GM18520 (cell line): ENCODE measurements at regions not wholly inside any gene's neighbourhood (a gene's known extent, or its start where the extent isn't known, plus 50 kb on each side); places are given as distances from the start of the nearest gene placed in this dataset.

Experiments used
- ATAC-seq: cut with Tn5 transposase; IDR thresholded peaks from one replicate; pipeline ENCODE4 v1.9.1; 2021; ENCODE audit not compliant: unreplicated experiment

DNA sequence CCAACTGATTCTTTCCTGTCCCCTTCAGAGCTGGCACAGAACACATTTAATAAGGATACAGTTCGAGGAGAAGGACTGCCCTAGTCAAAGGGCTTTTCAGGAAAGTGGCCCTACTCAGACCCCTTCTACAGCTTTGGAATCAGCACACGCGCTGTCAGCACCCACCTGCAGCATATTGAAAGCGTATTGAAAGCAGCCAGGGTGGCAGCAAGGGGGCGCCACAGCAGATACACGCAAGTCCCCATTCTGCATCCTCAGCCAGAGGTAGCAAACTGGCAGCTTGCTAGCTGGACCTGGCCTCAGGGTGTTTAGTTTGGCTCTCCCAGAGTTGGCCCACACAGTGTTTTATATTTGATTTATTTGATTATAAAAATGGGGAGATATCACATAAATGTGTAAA, 101.0 kb upstream of the NT5C1B start:
- ATAC-seq: no peak

DNA sequence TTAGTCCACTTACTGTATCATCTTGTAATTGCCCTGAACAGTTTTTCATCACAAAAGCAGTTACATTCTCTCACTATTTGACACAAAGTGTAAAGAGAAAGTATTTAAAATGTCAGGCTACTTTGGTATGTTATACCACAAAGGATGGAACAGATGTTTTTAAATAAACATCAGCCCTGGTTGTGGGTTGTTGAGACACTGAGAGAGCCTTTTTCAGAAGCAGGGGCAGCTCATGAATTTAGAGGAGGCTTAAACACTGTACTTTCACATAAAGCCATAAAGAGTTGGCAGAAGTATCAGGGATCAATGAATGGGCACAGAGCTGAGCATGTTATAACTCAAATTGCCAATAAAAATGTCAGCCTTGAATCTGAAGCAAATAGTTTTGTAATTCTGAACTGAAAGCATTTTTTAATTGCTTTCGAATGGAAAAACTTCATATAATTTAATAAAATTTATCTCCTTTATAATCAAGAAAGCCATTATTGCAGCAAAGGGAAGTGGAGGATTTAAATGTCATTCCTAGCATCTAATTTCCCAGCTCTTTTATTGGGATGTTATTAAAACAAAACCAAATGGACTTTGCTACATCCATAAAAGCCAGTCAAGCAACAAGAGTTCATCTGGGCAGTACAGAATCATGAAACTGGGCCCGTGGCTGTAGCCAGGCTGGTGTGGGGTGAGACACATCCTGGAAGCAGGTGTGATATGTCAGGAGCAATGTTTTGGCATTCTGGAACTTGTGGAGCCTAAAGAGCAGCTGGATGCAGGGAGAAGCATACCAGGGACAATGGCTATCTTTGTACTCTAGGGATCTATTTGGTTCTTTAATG, 95.1 kb upstream of the NT5C1B start:
- no peak for ATAC-seq

DNA sequence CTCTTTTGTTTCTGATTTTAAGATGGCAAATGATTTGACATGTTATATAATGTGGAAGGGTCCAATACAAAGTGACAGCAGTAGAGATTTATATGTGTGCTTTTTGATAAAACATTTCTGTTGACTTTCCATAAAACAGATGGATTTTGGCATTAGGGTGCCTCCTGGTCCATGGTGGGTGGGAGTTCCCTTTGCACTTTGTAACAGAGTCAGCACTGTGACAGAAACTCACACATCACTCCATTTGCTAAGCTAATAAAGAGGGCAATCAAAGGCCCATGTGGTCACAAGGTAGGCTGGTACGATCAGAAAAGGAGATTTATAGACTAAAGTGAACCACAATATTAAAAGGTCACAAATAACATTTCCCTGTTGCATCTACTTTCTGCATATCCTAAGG, 93.3 kb upstream of the NT5C1B start:
- no peak for ATAC-seq

DNA sequence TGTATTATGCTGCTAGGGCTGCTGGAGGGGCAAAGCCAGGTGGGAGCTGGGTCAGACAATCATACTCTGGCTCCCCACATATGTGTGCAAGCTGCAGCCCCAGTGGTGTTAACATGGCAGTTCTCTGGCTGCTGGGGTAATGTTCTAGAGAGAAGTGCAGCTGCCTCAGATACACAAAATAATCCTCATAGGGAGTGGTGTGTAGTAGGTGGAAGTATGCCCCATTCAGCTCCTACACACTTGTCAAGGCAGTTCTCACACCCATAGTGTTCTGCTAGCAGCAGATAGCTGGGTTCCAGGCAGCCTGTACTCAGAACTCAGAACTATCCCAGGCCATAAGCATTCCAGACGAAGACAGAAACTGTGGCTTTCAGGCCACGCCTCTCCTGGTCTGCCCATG, 87.9 kb upstream of the NT5C1B start:
- ATAC-seq: no peak

DNA sequence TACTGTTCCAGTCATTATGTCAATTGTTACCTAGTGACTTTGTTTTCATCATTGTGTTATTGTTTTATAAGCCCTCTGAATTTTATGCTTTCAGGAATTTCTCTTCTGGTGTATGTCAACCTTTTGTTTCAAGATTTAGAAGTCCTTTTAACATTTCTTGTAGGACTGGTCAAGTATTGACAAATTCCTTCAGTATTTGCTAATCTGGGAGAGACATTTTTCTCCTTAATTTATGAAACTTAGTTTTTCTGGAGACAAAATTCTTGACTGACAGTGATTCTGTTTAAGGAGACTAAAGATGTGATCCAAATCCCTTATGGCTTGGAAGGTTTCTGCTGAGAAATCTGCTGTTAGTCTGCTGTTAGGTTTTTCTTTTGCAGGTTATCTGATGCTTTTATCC, 84.9 kb upstream of the NT5C1B start:
- ATAC-seq: no peak

DNA sequence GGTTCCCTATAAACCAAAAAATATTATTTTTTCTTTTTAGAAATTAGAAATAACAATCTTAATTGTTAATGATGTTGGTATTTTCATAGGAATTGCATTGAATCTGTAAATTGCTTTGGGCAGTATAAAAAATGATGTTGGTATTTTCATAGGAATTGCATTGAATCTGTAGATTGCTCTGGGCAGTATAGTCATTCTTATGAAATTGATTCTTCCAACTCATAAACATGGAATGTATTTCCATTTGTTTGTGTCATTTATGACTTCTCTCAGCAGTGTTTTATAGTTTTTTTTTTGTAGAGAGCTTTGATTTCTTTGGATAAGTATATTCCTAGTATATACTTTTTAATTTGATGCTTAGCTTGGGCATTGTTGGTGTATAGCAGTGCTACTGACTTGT, 82.0 kb upstream of the NT5C1B start:
- ATAC-seq: no peak

DNA sequence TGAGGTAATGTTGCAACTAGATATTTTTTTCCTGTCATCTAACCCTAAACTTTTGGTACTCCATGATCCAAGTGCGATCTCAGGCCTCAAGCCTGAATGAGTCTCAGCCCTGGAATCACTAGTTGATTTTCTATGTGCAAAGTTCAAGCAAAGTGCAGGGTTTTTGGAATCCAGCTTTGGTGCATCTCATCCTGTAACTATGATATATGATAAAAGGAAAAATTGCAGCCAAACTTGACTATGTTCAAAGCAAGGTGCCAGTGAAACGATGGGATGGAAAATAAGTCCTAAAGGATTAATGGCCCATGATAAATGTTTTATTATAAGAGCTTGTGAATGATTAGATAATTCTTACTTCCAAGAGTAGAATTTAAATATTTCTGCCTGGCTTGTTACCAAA, 78.9 kb upstream of the NT5C1B start:
- ATAC-seq: no peak

DNA sequence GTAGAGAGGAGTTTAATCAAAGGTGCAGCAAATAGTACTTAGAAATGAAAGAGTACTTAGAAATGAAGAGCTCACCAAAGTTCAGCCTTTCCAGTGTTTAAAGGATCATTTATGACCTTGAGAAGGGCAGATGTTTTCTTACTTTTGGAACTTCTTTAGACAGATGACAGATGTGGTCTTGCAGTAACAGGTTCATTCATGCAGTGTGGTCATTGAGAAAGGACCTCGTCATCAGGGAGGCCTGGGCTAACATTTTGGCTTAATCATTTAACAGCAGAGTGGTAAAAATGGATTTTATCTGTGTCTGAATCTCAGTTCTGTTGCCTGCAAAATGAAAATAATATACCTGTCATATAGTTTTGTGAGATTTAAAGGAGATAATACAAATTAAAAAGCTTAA, 75.1 kb upstream of the NT5C1B start:
- no peak for ATAC-seq

DNA sequence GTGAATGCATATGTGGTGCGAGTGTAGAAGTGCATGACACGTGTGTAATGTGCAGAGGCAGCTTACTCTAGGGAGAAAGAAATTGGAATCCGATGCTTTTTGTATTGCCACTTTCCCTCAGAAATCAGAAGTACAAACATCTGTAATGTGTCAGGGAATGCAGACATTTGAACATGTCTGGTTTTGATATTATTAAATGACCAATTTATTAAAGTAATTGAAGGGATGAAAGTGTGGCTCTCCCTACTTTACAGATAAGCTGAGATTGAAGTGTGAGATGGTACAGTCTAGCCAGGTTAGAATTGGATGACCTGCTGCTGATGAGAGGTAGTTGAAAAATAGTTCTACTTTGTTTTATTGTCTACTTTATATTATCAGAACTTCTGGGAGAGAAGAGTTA, 74.5 kb upstream of the NT5C1B start:
- no peak for ATAC-seq

DNA sequence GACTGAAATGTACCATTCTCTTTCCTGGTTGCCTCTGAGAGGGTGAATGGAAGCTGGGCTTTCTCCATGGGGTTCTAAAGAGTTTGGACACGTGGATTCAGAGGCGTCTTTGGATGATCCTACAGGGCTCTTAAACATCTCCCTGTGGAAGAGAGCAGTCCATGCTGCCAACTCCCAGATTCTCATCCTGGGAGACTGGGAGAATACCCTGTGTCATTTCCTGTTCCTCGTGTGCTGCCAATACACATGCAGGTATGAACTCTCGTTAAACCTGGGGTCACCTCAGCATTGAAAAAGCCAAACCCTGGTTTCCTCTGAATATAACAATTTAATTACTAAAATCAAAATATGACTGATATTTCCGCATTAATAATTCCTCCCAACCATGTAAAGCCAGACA, 73.3 kb upstream of the NT5C1B start:
- no peak for ATAC-seq

DNA sequence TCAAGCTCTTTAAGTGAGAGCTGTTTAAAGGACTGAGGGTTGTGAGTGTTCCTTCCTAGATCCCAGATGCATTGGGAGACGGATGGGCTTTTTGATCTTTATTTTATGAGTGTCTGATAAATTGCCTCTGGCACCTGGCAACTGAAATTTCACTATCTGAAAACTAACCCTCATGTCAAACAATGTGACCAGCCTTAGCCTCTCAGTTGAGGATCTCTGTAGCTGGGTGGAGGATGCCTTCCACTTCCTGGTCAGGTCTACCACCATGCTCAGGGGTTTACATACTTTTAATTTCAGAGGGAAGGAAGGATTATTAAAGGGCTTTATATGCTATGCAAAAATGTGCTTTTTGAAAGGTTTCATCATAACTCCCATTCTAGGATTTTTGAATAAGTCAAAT, 70.5 kb upstream of the NT5C1B start:
- no peak for ATAC-seq

DNA sequence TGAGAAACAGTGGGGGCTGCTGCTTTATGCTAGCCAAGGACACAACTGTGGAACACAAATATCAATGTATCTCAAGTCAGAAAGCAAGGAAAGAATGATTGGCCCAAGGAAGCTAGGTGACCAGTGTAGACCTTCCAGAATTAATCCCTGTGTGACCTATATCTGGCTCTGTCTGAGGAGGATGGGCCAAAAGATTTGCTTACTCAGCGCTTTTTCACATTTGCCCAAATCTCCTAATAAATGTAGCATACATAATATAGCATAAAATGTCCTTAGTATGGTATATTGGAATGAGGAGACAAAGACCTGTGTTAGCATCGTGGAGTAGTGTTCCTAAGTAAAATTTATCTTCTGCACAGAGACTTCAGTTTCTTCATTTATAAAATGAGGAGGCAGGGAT, 66.7 kb upstream of the NT5C1B start:
- no peak for ATAC-seq

DNA sequence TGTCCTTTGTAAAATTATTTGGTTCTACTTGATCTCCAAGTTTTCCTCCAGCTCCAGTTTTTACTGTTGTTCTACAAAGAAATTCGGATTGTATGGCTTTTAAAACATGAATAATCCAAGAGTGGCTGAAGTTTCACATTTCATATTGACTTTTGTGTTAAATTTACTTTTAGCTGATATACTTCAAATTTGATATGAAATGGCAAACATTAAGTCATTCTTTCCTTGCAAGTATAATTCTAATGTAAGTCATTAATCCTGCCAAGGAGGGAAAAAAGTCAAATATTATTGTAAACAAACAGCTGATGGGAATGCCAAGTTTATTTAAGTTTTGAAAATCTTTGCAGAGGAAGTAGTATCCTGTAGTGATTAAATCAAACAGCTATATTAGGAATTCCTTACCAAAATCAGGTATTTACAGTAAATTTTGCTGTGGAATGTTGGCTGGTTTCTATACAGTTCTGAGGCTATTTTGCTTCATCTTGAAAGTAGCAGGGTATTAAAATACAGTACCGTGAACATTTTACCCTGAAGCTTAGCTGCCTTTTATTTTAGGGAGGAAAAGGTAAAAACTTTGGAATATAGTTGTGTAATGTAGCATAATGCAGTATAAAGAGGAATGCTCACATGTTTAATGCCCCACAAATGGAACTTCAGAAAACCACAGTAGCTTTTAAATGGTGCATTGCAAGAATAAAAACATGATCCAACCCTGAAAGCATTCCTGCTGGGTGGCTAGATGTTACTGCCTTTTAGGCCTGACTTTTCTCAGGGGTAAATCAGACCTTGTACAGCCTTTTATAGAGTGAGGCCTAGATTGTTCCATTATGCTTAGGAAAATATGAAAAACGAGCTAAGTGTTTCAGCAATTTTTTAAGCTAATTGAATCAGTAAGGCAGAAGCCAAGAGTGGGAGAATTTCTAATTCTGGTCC, 62.7 kb upstream of the NT5C1B start:
- no peak for ATAC-seq

DNA sequence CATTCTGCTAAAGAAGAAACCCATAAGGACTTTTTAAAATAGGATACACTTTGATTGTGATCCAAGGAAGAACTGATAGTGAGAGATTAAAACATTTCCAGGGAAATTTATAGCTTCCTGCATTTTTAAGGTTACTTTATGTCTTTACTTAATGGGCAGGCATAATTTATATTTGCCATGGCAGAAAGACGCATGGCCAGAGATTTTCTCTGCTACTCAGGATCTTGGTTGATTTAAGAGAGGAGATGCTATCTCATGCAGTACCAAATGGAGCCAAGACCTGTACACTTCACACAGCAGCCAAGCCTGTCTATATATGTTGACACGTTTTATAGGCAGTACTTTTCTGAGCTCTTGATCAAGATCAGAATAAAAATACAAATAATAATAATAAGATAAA, 60.9 kb upstream of the NT5C1B start:
- ATAC-seq: no peak

DNA sequence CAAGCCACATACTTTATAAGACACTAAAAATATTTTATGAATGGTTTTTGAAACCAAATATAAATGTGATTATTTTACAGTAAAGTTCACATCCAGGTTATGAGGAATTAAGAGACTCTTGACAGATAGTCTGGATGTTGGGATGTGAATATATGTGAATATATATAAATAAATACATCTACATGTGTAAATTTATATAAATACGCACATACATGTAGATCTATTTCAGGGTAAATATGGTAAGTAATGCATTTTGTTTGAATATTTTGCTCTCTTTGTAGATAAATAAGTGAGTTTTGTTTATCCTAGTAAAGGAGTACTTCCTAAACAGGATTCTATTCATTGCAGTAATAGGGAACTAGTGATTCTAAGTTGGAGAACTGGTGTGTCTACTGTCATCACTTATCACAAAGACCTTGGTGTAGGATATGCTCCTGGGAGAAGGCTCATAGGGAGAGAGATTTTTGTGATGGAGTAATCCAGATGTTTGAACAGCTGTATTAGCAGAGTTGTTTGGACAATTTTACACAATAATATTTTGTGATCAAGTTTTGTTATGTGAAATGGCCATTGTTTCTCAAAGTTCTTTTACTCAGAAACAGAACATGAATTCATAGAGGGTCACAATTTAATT, 60.2 kb upstream of the NT5C1B start:
- no peak for ATAC-seq

DNA sequence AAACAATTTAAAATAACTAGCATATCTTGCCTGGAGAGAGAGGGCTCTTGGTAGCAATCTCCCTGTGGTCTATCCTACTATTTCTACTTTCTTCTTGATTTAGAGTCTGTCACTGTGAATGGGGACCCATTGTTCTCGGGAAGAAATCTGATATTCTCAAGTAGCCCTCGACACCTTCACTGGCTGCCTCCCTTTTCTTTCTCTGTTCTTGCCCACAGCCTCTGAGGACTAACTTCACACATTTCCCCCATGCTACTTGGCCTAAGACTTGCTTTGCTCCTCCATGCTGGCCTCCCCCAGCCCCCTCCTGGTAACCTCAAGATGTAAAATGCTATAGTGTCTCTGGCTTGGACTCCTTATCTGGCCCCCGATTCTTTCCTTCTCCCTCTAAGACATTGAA, 58.8 kb upstream of the NT5C1B start:
- no peak for ATAC-seq

DNA sequence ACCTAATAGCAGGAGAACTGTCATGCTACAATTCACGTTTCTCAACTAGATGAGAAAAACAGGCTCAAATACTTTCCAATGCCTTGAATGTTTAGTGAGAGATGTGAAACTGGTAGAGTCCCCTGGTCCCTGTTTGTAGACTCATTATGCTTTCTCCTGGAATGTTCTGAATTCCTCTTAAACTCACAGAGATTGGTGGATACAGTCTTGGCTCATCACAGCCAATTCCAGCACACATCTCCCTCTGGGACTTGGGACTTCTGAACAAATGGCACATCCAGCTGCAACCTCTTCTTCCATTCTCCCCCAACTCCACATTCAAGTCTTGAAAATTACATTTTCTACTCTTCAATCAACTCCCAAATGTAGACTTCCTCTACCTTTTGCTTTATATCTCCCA, 58.4 kb upstream of the NT5C1B start:
- no peak for ATAC-seq

DNA sequence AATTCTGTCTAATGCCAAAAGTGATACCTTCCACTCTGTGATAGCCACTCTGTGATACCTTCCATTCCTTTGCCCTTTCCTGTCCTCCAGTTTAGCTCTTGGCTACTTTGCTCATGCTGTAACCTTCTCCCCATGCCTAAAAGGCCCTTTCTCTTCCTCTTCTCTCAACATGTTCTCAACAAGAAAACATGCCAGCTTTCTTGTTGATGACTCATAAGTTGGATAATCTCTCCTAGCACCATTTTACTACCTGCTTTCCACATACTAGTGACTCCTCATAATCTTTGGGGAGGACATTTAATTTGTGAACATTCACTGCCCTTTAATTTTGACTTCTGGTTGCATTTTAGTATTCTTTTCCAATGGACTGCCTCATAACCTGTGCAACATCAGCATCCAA, 55.9 kb upstream of the NT5C1B start:
- no peak for ATAC-seq

DNA sequence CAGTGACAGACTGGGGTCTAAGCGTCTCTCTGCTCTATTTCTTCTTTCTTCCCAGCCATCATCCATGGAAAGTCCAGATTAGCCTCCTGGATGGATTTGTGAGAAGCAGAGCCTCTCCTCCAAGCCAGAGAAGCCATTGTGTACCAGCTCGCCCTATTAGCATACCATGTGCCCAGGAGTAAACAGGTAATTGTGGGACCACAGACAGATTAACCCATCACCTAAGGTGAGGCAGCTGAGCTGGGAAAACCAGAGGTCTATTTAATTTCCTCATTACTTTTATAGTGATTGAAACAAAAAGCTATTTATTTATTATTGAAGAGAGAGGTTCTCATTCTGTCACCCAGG, 54.7 kb upstream of the NT5C1B start:
- ATAC-seq: no peak

DNA sequence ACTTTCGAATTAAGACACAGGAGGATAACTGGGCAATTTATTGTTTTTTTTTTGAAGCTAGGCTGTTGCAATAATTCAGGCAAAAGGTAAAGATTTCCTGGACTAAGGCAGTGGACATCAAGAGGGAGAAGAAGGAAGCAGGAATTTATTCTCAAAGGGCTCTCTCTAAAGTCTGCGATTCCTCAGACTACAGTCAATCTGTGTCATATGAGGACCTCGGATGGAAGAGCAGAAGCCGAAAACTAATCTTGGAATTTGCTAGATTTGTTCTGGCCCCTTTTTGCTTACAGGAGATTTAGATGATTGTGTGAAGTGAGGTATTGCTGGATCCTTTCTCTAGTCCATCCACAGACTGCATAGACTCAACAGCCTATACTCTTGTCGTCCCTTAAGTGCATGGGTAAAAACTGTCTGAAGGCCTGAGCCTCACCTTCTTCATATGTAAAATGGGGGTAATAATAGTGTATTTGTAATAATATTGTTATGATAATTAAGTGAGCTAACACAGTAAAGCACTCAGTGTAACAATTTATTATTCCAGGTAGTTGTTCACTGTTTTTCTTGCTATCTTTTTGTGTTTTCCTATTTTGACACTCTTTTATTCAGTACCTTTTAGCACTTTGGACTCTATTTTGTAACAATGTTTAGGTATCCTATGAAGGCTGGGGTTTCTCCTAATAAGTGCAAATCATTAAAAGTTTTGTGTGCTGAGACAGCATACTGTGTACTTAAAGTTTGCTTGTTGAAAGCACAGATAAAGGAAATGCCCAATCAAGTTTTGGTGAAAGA, 54.2 kb upstream of the NT5C1B start:
- ATAC-seq: no peak

DNA sequence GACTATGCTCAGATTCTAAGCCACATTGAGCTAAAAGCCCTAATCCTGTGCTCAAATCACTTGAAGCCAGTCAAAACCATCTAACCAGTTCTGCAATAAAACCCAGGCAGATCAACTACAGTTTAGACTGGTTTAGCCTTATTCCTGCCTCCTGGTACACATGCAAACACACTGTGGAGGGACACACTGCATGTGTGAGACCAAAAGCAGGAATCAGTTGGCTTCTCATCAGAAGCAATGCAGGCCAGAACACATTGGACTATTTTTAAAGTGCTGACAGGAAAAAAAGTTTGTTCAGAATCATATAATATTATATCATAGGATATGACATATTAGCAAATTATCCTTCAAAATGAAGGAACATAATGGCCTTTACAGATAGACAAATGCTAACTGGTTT, 52.5 kb upstream of the NT5C1B start:
- ATAC-seq: no peak
